ENCODE measurements at regions not wholly inside any gene's neighbourhood (a gene's known extent, or its start where the extent isn't known, plus 50 kb on each side); places are given as distances from the start of the nearest gene placed in this dataset.

DNA sequence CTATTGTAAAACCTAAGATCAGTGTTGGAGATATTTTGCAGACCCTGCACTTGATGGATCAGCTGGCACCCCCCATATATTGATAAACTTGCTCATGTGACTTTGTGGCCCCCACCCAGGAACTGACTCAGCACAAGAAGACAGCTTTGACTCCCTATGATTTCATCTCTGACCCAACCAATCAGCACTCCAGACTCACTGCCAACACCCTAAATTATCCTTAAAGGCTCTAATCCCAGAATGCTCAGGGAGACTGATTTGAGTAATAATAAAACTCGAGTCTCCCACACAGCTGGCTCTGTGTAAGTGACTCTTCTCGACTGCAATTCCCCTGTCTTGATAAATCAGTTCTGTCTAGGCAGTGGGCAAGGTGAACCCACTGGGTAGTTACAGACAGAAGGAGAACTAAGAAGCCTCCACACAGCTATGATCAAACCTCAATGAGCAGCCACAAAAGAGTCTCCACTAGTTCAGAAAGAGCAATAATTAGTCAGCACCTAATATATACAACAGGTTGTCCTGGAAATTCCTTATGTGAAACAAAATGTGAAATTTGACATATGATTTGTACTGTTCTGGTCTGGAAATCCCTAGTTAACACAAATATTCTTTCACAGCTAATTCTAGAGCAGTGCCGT is 52.2 kb downstream of the ACTL7B start:
- no peak overlapping the region for H3K4me3 ChIP-seq (ENCODE audit: low read length)
- TF ChIP-seq, protein P1, sequence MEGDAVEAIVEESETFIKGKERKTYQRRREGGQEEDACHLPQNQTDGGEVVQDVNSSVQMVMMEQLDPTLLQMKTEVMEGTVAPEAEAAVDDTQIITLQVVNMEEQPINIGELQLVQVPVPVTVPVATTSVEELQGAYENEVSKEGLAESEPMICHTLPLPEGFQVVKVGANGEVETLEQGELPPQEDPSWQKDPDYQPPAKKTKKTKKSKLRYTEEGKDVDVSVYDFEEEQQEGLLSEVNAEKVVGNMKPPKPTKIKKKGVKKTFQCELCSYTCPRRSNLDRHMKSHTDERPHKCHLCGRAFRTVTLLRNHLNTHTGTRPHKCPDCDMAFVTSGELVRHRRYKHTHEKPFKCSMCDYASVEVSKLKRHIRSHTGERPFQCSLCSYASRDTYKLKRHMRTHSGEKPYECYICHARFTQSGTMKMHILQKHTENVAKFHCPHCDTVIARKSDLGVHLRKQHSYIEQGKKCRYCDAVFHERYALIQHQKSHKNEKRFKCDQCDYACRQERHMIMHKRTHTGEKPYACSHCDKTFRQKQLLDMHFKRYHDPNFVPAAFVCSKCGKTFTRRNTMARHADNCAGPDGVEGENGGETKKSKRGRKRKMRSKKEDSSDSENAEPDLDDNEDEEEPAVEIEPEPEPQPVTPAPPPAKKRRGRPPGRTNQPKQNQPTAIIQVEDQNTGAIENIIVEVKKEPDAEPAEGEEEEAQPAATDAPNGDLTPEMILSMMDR (conservative IDR thresholded peaks at IDR 0.05; ENCODE audit: low read length): no peak

DNA sequence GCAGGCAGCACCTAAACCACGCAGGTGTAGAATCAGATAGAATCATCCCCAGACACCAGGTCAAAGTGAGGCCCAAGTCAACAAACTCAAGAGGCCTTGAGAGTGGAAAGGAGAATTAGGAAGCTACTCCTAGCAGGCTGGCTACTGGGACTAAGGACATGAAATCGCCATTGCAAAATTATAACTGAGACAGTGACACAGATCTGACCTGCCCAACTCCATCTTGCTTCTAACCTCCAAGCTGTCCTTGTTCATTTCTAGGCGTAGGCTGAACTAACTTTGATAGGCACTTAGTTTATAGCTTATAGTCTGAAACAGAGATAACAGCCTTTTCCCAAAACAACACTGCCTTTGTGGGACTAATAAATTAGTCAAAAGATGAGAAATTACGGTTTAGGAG is 52.8 kb downstream of the ACTL7B start:
- DNase-seq (ENCODE audit: low read depth): no peak
- TF ChIP-seq, protein P1 (conservative IDR thresholded peaks at IDR 0.05; ENCODE audit: low read length): no peak
- H3K4me3 ChIP-seq (ENCODE audit: low read length): no peak overlapping the region

More for the DNA sequence above, 52.2 kb downstream of the ACTL7B start:
- DNase-seq (ENCODE audit: low read depth): no peak

DNA sequence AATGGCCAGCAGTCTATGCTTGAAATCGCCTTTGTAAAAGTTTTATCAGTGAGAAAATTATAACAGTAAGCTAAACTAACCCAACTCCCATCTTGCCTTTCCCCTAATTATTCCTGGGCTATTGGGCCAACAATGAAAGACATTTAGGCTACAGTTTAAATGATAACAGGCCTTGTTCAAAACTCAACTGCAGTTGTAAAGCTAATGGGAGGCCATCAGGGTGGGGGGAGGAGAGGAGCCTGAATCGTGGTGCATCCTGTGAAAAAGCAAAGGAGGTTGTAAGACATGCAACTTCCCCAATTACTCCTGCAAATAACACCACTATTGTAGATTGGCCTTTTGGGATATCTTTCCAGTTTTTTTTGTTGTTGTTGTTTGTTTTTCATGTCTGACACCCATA is 53.8 kb downstream of the ACTL7B start:
- DNase-seq (ENCODE audit: low read depth): no peak
- no peak overlapping the region for H3K4me3 ChIP-seq (ENCODE audit: low read length)
- TF ChIP-seq, protein P1 (conservative IDR thresholded peaks at IDR 0.05; ENCODE audit: low read length): no peak

DNA sequence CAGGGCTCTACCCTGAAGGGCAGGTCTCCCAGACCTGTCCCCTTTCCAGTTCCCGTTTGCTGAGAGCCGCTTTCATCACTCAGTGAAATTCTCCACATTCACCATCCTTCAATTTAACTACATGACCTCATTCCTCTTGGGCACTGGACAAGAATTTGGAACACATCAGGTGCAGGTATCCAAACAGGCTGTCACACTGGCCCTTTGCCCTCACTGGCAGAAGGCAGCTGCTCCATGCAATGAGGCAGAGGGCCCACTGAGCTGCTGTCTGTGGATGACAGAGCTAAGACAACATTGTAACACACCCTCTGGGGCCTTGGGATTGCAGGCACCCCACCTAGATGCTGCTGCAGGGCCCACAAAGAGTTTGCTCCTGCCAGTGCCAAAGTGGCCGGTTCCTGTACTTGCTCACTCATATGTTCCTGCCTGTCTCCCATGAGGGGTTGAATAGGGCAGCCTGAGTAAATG is 55.1 kb downstream of the ACTL7B start:
- TF ChIP-seq, protein P1 (conservative IDR thresholded peaks at IDR 0.05; ENCODE audit: low read length): no peak
- H3K4me3 ChIP-seq (ENCODE audit: low read length): no peak overlapping the region
- DNase-seq (ENCODE audit: low read depth): no peak

DNA sequence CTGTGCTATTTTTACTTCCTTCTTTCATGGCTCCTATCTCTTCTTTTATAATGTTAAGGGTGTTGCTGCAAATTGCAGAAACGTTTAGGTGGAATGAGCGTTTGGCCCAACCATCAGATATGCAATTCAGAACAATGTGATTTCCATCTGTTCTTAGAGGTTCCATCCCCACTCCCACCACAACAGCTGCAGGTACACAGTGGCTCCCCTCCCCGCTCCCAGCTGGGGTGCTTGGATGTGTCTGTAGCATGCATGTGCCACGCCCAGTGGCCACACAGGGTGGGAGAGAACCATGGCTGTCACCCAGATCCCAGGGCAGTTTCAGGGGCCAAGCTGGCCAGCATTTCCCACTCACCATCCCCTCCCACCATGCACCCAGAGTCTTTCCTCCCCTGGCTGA is 62.2 kb downstream of the ACTL7B start:
- DNase-seq (ENCODE audit: low read depth): no peak
- TF ChIP-seq, protein P1 (conservative IDR thresholded peaks at IDR 0.05; ENCODE audit: low read length): no peak
- H3K4me3 ChIP-seq (ENCODE audit: low read length): no peak overlapping the region

DNA sequence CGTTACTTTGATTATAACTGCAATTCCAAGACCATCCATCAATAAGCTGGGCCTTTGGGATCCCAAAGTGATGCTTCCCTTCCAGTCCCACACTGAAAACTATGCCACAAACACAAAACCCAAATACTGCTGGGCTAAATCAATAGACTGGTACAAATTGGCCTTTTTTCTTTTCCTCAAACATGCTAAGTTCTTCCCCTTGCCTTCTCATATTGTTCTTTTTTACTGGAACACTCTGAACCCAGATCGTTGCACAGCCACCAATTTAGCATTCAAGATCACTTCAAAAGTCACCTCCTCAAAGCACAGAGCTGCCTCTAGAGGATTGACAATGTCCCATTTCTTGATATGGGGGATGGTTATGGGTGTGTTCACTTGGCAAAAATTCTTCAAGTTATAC is 66.0 kb downstream of the ACTL7B start:
- TF ChIP-seq, protein P1 (conservative IDR thresholded peaks at IDR 0.05; ENCODE audit: low read length): no peak
- DNase-seq (ENCODE audit: low read depth): no peak

DNA sequence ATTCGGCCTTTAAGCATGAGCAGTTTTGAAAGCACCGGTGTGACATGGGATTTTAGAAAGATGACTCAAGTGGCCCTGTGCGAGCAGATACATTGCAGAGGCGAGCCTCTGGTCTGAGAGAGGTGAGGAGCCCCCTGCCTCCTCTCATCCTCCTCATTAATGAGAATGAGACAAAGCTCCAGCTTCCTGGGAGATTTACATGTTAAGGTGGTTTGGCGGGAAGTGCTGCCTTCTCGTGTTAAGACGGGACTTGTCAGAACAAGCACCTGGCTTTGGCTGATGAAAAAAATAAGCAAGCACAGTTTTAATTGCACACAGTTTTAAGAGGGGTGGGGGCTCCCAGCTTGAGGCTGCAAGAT is 68.1 kb downstream of the ACTL7B start:
- TF ChIP-seq, protein P1 (conservative IDR thresholded peaks at IDR 0.05; ENCODE audit: low read length): no peak
- DNase-seq (ENCODE audit: low read depth): no peak
- H3K4me3 ChIP-seq (ENCODE audit: low read length): no peak overlapping the region

More for the DNA sequence above, 66.0 kb downstream of the ACTL7B start:
- no peak overlapping the region for H3K4me3 ChIP-seq (ENCODE audit: low read length)

All from AG10803 (cell line).